Smooth muscle cell (in vitro differentiated cells): ENCODE measurements at regions not wholly inside any gene's neighbourhood (a gene's known extent, or its start where the extent isn't known, plus 50 kb on each side); places are given as distances from the start of the nearest gene placed in this dataset.

Source experiments
- DNase-seq: peaks from one replicate; lab custom pipeline; 2025; ENCODE audit not compliant: unreplicated experiment; lab: John Stamatoyannopoulos, UW
- H2AFZ ChIP-seq: fragments of 200-600 bp; sonication (generic); 2 replicates; pipeline ENCODE4 v1.6.0; 2016; ENCODE audit warnings: antibody characterized with exemption, low read depth, mild to moderate bottlenecking
- H3F3A ChIP-seq: fragments of 200-600 bp; sonication (generic); 2 replicates; pipeline ENCODE4 v1.6.0; 2017; ENCODE audit warnings: antibody characterized with exemption, low read depth
- H3K27ac ChIP-seq: fragments of 200-600 bp; sonication (generic); 2 replicates; pipeline ENCODE4 v1.5.1; 2016; ENCODE audit warnings: low read depth, mild to moderate bottlenecking
- H3K27me3 ChIP-seq: fragments of 200-600 bp; sonication (generic); 2 replicates; pipeline ENCODE4 v1.6.1; 2016; ENCODE audit warnings: low read depth, mild to moderate bottlenecking
- H3K36me3 ChIP-seq: fragments of 200-600 bp; sonication (generic); 2 replicates; pipeline ENCODE4 v1.5.1; 2016; ENCODE audit warnings: low read depth
- H3K4me1 ChIP-seq: fragments of 200-600 bp; sonication (generic); 2 replicates; pipeline ENCODE4 v1.5.1; 2016; ENCODE audit warnings: low read depth
- H3K4me2 ChIP-seq: fragments of 200-600 bp; sonication (generic); 2 replicates; pipeline ENCODE4 v1.6.0; 2016; ENCODE audit warnings: mild to moderate bottlenecking
- H3K4me3 ChIP-seq: fragments of 200-600 bp; sonication (generic); 2 replicates; pipeline ENCODE4 v1.5.1; 2016; ENCODE audit warnings: mild to moderate bottlenecking
- H3K79me2 ChIP-seq: fragments of 200-600 bp; sonication (generic); 2 replicates; pipeline ENCODE4 v1.6.0; 2016; ENCODE audit warnings: low read depth, mild to moderate bottlenecking
- H3K9ac ChIP-seq: fragments of 200-600 bp; sonication (generic); 2 replicates; pipeline ENCODE4 v1.6.0; 2016; ENCODE audit warnings: low read depth
- H3K9me3 ChIP-seq: fragments of 200-600 bp; sonication (generic); replicated peaks from 2 replicates; pipeline ENCODE4 v1.5.1; 2016; ENCODE audit warnings: low read depth
- H4K20me1 ChIP-seq: fragments of 200-600 bp; sonication (generic); 2 replicates; pipeline ENCODE4 v1.6.0; 2016; ENCODE audit warnings: low read depth
- WGBS: methylation state at CpG from one replicate; pipeline ENCODE4 v1.1.7; 2016; ENCODE audit warnings: low lambda C conversion rate; 5-methylcytosine and 5-hydroxymethylcytosine counted together
- TF ChIP-seq, protein P1 (sequence below): fragments of 200-600 bp; sonication (generic); IDR thresholded peaks from 2 replicates; pipeline ENCODE4 v1.5.1; 2017; ENCODE audit warnings: borderline replicate concordance, mild to moderate bottlenecking, antibody characterized with exemption; ENCODE audit not compliant: insufficient read depth, poor library complexity, severe bottlenecking

DNA sequence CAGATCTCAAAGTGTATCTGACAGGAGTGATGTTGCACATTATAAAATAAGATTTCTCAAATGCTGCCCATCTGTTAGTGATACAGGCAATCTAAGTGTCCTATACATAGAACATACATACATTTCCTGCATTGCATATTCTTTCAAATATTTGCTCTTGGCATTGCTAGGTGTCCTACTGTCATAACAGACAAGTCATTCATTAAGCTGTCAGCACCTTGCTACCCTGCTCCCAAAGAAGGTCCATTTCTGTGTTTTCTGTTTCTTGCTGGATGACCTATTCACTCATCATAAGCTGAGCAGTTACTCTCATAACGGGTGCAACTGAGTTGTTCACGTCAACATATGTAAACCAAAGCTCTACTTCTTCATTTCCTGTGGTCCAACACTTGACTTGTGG is 719.0 kb downstream of the KCNJ2 start:
- Histone ChIP-seq H3K27ac (no peak overlapping the region), H3K9me3 (no peaks in the 10 kb centered on the region), H3K4me3 (no peak overlapping the region), H3K27me3 (no peaks in the 10 kb centered on the region), H3K4me2 (no peak overlapping the region), H2AFZ (no peak overlapping the region), H3K9ac (no peak overlapping the region), H3K36me3 (no peaks in the 10 kb centered on the region), H3F3A (no peaks in the 10 kb centered on the region), H4K20me1 (no peaks in the 10 kb centered on the region), H3K79me2 (no peaks in the 10 kb centered on the region), H3K4me1 (no peaks in the 10 kb centered on the region)
- no peak for DNase-seq
- 87% methylated on average over 2 of the region's 2 CpGs for WGBS
- TF ChIP-seq, protein P1, sequence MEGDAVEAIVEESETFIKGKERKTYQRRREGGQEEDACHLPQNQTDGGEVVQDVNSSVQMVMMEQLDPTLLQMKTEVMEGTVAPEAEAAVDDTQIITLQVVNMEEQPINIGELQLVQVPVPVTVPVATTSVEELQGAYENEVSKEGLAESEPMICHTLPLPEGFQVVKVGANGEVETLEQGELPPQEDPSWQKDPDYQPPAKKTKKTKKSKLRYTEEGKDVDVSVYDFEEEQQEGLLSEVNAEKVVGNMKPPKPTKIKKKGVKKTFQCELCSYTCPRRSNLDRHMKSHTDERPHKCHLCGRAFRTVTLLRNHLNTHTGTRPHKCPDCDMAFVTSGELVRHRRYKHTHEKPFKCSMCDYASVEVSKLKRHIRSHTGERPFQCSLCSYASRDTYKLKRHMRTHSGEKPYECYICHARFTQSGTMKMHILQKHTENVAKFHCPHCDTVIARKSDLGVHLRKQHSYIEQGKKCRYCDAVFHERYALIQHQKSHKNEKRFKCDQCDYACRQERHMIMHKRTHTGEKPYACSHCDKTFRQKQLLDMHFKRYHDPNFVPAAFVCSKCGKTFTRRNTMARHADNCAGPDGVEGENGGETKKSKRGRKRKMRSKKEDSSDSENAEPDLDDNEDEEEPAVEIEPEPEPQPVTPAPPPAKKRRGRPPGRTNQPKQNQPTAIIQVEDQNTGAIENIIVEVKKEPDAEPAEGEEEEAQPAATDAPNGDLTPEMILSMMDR, result no peak

DNA sequence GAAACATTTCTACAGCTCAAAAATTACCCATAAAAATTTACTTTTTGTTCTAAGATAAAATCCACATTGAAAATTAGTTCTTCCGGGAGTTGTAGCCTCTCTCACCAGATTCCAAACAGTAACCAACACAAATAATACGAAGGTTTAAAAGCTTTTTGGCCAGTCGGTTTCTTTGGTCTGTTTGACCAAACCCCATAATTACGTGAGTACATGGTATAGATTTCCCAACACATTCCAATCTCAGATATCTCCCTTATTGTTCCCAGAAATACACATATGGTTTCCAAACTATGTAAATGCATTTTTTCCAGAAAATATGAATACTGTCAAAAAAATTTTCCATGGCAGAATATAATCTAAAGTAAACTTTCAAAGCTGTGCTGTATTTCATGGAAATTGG is 722.0 kb downstream of the KCNJ2 start:
- Histone ChIP-seq H3K9ac (no peak overlapping the region), H3K36me3 (no peaks in the 10 kb centered on the region), H3K79me2 (no peaks in the 10 kb centered on the region), H3K4me2 (no peak overlapping the region), H3K4me1 (no peaks in the 10 kb centered on the region), H2AFZ (no peak overlapping the region), H4K20me1 (no peaks in the 10 kb centered on the region), H3F3A (no peaks in the 10 kb centered on the region), H3K9me3 (no peaks in the 10 kb centered on the region), H3K27ac (no peak overlapping the region), H3K4me3 (no peak overlapping the region), H3K27me3 (no peaks in the 10 kb centered on the region)
- DNase-seq, result no peak
- TF ChIP-seq, protein P1, result no peak
- WGBS, result 74% methylated on average over 4 of the region's 4 CpGs

DNA sequence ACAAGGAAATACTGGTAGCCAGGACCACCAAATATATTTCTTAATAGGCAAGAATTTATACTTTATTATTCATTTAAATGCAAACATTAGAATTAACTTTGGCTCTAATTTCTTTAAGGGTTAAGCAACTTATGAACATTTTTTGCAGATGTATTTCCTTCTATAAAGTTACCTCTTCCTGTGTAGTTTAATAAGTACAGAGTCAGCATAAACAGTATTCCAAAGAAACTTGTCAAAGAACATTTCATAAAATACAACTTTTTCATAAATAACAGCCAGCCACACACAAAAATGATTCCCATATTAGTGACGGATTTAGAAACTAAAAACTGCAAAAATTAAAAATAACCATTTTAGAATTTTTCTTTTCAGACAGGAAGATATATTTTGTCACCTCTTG is 723.2 kb downstream of the KCNJ2 start:
- H4K20me1 ChIP-seq, result no peaks in the 10 kb centered on the region
- TF ChIP-seq, protein P1, result no peak

DNA sequence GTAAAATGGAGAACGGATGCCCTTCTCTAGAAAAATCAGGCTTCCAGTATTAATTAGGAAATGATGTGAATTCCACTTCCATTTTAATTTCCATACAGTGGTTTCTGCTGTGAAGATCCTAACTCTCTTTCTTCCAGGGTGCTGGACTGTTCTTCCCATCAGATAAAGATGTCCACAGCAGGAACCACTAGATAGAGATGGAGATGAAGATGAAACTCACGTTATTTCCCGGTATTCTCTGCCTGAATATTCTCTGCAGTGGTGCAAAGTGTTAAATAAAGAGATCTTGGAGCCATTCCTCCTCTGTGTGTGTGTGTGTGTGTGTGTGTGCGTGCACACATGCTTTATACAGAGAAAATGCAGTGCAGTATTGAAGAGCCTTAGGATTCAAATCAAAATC is 727.5 kb downstream of the KCNJ2 start:
- Histone ChIP-seq H3F3A (no peaks in the 10 kb centered on the region), H3K27ac (no peak overlapping the region), H3K4me2 (no peak overlapping the region), H3K79me2 (no peaks in the 10 kb centered on the region), H2AFZ (no peak overlapping the region), H3K27me3 (no peaks in the 10 kb centered on the region), H3K9me3 (peaks cover 5% of the 10 kb centered on the region), H3K9ac (no peak overlapping the region), H3K36me3 (no peaks in the 10 kb centered on the region), H4K20me1 (no peaks in the 10 kb centered on the region), H3K4me3 (no peak overlapping the region), H3K4me1 (no peaks in the 10 kb centered on the region)
- TF ChIP-seq, protein P1, result no peak
- no peak for DNase-seq
- WGBS, result 82% methylated on average over 4 of the region's 4 CpGs

More for the DNA sequence above, 723.2 kb downstream of the KCNJ2 start:
- WGBS, result 98% methylated on average over 1 of the region's 1 CpG
- H3K27me3 ChIP-seq, result no peaks in the 10 kb centered on the region
- no peaks in the 10 kb centered on the region for H3K4me1 ChIP-seq
- no peaks in the 10 kb centered on the region for H3K79me2 ChIP-seq
- no peaks in the 10 kb centered on the region for H3K9me3 ChIP-seq
- H3K27ac ChIP-seq, result no peak overlapping the region
- H3K36me3 ChIP-seq, result no peaks in the 10 kb centered on the region
- no peak overlapping the region for H3K9ac ChIP-seq
- H3K4me3 ChIP-seq, result no peak overlapping the region
- H3K4me2 ChIP-seq, result no peak overlapping the region
- DNase-seq, result no peak
- no peaks in the 10 kb centered on the region for H3F3A ChIP-seq
- no peak overlapping the region for H2AFZ ChIP-seq
